ENCODE measurements at regions not wholly inside any gene's neighbourhood (a gene's known extent, or its start where the extent isn't known, plus 50 kb on each side); places are given as distances from the start of the nearest gene placed in this dataset.

- TF ChIP-seq, protein P1, sequence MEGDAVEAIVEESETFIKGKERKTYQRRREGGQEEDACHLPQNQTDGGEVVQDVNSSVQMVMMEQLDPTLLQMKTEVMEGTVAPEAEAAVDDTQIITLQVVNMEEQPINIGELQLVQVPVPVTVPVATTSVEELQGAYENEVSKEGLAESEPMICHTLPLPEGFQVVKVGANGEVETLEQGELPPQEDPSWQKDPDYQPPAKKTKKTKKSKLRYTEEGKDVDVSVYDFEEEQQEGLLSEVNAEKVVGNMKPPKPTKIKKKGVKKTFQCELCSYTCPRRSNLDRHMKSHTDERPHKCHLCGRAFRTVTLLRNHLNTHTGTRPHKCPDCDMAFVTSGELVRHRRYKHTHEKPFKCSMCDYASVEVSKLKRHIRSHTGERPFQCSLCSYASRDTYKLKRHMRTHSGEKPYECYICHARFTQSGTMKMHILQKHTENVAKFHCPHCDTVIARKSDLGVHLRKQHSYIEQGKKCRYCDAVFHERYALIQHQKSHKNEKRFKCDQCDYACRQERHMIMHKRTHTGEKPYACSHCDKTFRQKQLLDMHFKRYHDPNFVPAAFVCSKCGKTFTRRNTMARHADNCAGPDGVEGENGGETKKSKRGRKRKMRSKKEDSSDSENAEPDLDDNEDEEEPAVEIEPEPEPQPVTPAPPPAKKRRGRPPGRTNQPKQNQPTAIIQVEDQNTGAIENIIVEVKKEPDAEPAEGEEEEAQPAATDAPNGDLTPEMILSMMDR (IDR thresholded peaks at IDR 0.05; ENCODE audit: borderline replicate concordance, extremely low read depth, low read length, poor library complexity, severe bottlenecking), result no peak
- no peak for TF ChIP-seq EZH2 (IDR thresholded peaks at IDR 0.05; ENCODE audit: borderline replicate concordance, low read depth, low read length, severe bottlenecking)
Measured at GRCh38 chr12:58424735-58425392, 483.5 kb downstream of the ATP23 start.
